CD1c-positive myeloid dendritic cell (primary cell): ENCODE measurements at regions not wholly inside any gene's neighbourhood (a gene's known extent, or its start where the extent isn't known, plus 50 kb on each side); places are given as distances from the start of the nearest gene placed in this dataset.
"Not testable (repeated sequence)": the region's sequence is repeated elsewhere in the genome, so short reads cannot be mapped to it uniquely, and the experiment has no call there.

ENCODE experiments used
- DNase-seq: peaks from one replicate; pipeline ENCODE4 v3.0.0-alpha.2; 2016; ENCODE audit errors: extremely low spot score

DNA sequence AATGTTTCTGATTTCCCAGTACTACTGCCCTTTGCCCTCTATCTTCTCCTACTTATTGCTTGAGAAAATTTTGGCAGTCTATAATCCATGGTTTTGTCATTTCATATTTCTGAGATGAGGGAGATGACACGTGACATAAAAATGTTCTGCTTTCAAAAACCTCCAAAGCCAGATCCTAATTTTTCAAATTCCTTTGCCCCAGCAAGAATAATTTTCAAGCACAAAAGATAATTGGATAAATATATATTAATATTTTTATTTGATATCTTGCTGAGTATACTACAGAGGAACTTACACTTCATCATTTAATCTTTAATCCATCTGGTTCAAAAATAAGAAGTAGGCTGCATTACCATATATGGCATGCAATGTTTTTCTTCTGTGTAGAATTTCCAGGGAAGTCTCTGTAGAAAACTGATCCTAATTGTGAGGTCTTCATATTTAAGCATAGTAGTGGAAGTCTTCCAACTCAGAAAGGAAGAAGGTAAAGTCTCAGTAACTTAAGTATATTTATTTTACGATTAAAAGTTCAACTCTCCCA, 1738.8 kb downstream of the EFNA5 start:
- no peak for DNase-seq

DNA sequence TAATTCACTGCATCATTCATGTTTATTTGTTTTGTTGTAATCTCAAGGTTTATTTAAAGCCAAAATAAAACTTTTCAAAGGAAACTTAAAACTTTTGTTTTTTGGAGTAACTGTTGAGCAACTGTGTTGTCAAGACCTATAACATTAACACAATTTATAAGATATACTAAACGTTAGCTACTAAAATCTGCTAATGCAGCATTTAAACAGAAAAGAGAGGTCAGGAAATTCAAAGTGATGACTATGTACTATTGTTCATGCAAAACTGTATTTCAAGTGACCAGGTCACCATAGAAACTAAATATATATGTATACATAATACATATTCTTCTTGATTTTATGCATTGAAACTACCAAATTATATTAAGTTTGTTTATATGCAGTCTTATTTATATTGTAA, 1740.9 kb downstream of the EFNA5 start:
- no peak for DNase-seq

DNA sequence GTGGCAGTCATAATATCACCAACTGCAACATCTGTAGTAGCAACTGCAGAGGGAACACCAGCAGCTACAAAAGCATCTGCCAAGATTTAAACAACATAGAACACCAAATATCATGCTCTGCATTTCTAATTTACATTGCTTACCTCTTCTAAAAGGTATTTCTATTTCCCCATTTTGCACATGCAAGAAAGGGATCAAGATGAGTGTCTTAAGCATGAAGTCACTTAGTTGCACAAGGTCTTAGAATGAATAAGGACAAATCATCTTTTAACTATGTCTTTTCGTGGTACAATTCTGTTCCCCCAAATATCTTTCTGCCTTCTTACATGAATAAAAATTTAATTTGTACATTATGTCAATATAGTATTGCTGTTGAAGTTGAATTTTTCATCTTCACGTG, 1746.4 kb downstream of the EFNA5 start:
- no peak for DNase-seq

DNA sequence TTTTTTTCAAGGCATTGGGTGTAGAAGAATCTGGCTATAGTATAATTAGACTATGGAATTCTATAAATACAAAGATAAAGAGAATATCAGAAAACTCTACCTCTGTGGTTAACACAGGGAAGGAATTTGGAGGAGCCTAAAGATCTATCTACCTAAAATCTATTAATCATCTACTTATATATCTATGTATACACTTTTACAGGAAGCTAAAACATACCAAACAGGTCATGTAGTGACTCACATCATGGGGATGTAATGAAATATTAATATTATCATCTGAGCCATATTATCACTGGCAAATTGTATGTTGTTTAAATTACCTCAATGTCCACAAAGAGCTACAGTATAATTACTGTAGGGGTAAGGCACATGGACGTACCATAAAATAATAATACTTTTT, 1748.2 kb downstream of the EFNA5 start:
- no peak for DNase-seq

DNA sequence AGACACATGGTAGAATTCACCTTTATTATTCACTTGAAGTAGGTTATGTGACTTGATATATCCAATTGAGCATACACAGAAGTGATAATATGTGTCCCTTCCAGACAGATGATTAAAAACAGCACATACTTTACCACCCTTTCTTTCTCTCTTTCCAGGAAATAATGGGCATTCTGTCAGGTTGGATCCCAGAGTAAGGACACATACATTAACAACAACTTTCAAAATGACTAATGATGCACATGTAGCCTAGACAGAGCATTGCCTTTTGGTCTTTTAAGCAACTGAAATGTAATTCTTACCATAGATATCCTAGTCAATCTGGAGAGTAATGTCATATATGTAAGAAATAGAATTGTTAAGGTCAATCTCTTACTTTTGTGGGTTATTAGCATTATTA, 1748.7 kb downstream of the EFNA5 start:
- DNase-seq = no peak

DNA sequence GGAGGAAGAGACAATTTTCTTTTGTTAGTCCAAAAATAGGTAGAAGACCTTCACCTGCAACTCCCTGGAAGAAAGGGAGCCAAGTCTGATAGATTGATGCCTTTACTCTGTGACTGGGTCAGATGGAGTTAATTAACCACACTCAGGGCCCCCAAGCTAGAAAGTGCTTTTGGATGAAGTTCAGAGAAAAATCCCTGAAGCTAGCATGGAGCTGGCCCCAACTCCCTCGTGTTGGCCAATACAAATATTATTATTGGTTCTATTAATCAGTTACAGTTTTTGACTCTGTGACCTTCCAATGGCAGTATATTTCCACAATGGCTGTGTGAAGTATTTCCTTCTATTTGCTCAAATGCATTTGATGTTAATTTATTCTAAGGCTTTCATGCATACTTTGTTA, 1753.5 kb downstream of the EFNA5 start:
- DNase-seq = no peak

DNA sequence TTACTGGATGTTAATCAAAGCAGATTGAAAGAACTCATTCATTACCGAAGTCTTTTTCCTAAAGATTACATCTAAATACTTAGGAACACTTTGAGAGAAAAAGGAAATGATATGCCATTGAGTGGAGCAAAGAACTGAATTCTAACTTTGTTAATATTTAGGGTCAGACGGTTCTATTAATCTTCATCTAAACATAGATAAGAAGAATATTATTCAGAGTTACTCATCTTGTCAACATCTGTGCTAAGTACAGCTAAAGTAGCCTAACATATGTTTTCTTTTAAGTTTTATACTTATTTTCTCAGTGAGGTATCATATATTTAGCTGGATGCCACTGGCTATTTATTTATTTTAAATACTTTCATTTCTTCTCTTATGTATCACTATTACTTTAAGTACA, 1763.7 kb downstream of the EFNA5 start:
- no peak for DNase-seq

DNA sequence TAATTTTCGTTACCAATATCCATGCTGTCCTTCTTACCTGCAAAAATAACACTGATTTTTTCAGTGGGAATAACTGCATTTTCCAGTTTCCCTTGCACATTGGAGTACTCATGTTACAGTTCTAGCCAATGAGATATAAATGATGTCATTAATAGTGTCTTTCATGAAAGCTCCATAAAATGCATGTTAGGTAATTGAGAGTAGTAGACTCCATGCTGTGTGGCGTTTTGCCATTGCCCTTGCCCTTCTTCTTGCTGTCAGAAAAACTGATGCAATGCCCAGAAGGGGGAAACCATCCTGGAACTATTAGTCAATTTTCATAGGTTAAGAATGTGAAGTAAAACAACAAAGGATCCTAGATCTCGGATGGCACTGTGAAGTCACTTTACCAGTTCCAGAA, 1765.3 kb downstream of the EFNA5 start:
- no peak for DNase-seq

DNA sequence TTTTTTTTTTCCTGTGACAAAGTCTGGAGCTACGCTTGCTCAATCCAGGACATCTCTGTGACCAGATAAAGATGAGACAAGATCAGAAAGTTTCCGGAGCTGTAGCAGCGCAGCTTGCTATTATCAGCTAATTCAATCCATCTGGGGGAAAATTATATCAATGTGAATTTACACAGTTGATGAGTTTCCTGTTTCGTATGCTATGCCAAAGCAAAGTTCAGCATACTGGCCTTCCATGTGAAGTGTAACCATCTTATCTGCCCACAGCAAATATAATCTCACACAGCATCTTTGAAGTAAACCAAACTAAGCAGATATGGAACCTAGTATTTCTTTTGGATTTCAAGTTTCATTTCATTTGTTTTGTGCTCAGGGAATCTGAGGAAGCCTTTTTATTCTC, 1767.7 kb downstream of the EFNA5 start:
- no peak for DNase-seq

DNA sequence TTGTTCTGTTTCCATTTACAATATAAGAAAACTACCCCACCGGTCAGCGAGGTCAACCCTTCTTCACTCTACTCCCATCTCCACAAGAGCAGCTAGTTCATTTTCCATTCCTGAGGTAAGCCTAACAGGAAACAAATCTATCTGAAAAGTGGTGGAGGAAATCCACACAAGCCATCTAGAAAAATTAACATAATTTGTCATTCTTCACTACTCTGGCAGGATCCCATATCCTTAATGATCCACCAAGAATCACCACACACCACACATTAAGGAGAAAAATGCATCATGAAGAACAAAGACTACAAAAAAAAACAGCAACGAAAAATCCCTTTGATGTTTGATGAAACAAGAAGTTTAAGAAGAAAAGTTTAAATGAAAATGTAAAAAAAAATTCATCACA, 1771.0 kb downstream of the EFNA5 start:
- no peak for DNase-seq

DNA sequence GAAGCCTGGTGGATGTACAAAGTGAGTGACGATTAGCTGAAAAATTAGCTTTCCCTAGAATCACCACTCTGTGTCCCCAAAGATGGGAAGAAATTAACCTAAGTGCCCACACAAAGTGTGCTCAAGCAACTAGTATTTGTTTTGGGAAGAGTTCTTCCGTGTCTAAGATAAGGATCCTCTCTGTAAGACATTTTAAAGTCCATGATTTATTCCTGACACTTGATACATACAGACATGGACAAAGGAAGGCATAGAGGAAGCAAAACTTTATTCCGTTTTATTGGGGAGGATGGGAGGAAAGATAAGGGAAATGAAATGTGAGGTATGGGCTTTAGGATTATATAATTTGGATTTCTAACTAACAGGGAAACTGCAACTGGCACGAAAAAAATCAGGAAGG, 1772.6 kb downstream of the EFNA5 start:
- DNase-seq = no peak

DNA sequence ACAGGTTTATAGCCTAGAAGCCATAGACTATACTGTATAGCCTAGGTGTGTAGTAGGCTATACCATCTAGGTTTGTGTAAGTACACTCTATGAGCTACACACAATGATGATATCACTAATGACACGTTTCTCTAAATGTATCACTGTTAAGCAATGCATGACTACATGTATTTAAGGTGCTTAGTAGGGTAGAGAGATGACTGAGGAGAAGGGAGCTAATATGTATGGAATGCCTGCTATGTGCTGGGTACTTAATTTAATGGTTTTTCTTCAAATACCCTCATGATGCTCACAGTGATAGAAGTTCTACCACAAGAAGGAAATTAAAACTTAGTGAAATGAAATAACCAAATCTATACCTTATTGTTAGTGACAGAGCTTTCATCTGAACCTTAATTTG, 1785.5 kb downstream of the EFNA5 start:
- DNase-seq = no peak

DNA sequence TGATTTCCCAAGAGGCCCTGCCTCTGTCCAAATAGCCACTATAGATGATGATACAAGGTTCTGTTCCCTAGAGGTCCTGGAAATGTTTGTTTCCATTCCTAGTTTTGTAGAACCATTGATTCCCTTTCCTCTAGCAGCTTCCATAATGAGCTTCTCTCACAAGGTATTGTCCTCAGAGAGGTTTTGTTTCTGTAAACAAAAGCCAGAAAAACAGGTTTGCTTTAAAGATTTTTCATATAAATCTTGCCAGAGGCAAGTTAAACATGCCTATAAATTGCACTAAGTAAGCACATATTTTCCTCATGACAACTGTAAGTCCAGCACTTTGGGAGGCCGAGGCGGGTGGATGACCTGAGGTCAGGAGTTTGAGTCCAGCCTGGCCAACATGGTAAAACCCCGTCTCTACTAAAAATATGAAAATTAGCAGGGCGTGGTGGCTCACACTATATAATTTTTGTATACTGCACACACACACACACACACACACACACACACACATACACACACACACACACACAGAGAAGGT, 1787.7 kb downstream of the EFNA5 start:
- DNase-seq = no peak

DNA sequence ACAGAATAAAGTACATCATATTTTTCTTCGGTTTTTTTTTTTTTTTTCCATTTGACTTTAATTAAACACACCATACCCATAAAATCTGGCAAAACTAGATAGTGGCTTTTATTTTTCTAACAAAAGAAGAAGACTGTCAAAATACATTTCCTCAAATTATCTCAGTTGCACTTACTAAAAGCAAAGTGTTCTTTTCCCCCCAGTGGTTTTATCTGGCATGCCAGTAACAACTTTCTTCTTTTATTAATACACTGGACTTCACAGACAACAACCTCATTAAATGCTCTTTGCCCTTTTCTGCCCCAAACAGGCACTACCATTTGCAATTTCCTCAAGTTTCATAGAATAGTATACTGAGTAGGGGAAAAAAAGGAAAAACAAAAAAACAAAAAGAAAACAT, 1792.3 kb downstream of the EFNA5 start:
- DNase-seq = no peak

DNA sequence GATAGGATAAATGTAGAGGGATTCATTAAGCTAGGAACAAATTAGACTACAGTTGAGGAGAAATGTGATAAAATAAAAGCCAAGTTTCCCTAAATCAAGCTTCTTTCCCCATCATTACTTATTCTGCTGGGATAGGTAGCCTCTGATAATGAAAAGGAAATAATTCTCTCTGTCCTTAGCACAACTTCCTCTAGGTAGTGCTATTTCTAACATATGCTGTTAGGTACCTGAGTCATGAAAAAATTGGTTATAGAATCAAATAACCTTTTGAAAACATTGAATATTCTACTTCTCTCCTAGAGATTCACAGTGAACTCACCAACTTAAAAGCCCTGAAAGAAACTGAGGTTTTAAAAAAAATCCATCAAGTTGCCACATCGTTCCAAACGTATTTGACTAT, 1793.1 kb downstream of the EFNA5 start:
- no peak for DNase-seq

DNA sequence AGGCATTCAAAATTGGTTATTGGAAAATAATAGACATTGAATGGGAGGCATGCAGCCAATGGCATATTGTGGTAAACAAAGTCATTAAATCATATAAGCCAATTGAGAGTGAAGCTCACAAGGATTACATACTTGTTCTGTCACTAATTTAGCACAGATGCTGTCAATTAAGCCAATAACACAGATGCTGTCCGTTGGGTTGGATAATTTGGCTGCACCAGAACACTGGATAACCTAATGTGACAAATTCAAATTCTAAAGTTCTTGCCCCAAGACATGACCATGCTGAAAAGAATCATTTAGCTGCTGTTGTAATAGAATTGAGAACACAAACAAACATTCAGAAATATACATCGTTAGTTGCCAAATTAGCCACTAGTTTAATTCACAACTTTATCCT, 1796.4 kb downstream of the EFNA5 start:
- no peak for DNase-seq

DNA sequence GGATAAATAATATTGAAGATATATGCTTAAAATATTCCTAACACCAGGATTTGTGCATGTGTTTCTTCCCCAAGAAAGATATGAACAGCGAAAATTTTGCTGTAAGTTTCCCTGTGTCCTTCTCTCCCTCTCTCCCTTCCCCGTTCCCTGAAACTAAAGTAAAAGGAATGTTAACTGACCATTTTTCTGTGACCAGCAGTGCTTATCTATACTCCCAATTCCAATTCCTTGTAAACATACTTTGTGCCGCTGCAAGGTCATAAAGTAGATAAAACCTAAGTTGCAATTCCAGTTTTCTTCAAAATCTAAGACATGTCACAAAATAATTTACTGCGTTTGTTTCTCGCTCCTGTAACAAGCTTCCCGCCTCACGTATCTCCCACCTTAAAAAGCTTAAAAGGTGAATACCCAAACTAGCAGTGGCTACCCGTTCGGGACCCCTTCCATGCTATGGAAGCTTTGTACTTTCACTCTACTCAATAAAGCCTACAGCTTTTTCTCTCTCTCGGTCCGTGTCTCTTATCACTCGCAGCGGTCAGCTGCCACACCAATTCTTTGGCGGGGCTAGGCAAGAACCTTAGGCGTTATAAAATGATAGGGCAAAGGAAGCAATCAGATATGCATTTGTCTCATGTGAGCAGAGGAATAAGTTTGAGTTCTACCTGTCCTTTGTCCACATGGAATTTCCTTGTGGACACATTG, 1798.0 kb downstream of the EFNA5 start:
- no peak for DNase-seq

DNA sequence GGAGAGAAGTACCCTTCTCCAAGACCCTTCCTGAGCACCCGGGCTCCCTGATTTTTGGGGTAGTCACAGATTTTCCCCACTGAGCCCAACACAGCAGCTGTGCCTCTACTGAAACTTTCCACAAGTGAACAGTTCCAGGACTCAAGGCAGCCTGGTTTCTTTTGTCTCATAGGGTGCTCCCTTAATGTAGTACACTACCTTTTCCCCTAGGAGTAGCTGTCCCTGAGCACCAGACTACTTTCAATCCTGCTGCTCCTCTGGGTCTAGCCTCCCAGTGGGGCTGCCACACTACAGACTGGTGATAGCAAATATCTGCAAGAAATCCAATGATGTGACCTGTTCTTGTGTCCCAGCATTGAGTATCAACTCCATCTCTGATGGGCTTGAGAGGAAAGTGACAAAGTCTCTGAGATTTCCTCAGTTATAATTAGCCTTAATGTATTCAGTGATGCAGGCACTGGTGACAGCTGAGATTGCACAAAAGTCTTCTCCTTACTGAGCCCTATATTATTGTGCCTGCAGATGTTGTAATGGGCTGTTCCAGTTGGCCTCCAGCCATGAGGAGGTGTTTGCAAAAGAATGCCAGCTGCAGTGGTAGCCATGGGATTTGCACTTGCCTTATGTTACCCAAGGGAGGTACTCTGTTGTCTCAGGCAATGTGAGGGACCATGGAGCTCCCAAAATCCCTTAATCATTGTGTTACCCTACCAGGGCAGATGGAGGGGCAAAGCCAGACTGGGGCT, 1802.5 kb downstream of the EFNA5 start:
- no peak for DNase-seq

DNA sequence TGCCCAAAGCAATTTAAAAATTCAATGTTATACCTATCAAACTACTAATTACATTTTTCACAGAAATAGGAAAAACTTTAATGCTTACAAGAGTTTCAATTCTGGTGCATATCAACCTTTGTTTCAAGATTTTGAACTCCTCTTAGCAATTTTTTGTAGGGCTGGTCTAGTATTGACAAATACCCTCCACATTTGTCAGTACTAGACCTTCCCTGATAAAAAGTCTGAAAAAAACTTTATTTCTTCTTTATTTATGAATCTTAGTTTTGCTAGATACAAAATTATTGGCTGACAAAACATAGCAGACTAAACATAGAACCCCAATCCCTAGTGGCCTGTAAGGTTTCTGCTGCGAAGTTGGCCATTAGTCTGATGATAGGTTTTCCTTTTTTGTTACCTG, 1804.9 kb downstream of the EFNA5 start:
- no peak for DNase-seq

DNA sequence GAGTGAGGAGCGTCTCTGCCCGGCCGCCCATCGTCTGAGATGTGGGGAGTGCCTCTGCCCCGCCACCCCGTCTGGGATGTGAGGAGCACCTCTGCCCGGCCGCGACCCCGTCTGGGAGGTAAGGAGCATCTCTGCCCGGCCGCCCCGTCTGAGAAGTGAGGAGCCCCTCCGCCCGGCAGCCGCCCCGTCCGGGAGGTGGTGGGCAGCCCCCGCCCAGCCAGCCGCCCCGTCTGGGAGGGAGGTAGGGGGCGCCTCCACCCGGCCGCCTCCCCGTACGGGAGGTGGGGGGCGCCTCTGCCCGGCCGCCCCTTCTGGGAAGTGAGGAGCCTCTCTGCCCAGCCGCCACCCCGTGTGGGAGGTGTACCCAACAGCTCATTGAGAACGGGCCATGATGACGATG, 1811.4 kb downstream of the EFNA5 start:
- DNase-seq = not testable (repeated sequence)

DNA sequence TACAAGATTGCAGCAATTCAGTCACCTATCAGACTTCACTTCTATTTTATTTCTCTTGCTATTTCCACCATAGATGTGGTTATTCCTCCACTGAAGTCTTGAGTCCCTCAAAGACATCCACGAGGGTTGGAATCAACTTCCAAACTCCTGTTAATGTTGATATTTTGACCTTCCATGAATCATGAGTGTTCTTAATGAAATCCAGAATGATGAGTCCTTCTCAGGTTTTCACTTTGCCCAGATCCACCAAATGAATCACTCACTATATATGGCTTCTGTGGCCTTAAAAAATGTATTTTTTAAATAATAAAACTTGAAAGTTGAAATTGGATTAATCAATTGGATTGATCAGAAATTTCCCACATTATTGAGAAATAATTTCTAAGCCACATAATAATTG, 1821.0 kb downstream of the EFNA5 start:
- no peak for DNase-seq

DNA sequence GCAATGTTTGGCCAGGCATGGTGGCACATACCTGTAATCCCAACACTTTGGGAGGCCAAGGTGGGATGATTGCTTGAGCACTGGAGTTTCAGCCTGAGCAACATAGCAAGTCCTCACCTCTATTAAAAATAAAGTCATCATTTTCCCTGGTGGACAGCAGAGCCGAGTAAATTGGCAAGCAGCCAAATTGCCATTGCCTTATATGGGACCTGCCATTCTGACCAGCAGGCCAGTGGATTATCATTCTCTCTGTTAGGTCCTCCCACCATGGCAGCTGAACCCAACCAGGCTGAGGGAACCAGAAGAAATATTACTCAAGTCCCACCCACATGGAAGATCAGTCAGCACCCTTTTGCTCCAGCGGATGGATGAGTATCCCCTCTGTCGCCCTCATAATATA, 1829.9 kb downstream of the EFNA5 start:
- DNase-seq = no peak

DNA sequence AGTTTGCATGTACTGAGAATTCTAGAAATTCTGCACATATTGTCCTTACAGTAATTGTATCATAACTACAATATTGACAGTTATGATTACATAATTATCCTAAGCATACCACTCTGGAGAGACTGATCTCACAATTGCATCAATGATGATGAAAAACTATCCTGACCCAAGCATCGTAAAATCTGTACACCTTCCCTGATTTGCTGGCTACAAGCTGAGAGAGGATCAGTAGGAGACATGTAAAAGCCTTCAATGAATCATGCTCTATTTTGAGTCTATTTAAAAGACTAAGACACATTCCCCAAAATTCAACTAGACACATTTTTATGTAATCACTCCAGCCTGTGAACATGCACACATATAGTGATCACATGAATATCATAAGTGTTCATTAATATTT, 1833.8 kb downstream of the EFNA5 start:
- no peak for DNase-seq
